HepG2 (cell line): ENCODE measurements at regions not wholly inside any gene's neighbourhood (a gene's known extent, or its start where the extent isn't known, plus 50 kb on each side); places are given as distances from the start of the nearest gene placed in this dataset.

Source experiments
- CBX5 ChIP-seq: sonication (generic); formaldehyde crosslinking; IDR thresholded peaks from 2 replicates; pipeline ENCODE4 v1.4.0; 2020; ENCODE audit warnings: missing genetic modification reagents, borderline replicate concordance
- EP300 ChIP-seq, 3 experiments: sonication (generic) in 1 of 3; formaldehyde crosslinking in 1 of 3; IDR thresholded peaks; 2 replicates each; pipeline versions ENCODE4 v1.5.1 to v1.6.1; 2011 to 2020; ENCODE audit warnings: low read depth in 2 of 3, low read length in 2 of 3, borderline replicate concordance in 1 of 3, improper control_type of control experiment in 1 of 3, mild to moderate bottlenecking in 1 of 3, missing genetic modification reagents in 1 of 3, moderate library complexity in 1 of 3
- JUNB ChIP-seq: sonication (generic); formaldehyde crosslinking; IDR thresholded peaks from 2 replicates; pipeline ENCODE4 v1.8.0; 2022; ENCODE audit warnings: missing genetic modification reagents, mild to moderate bottlenecking, borderline replicate concordance
- NR2F2 ChIP-seq: IDR thresholded peaks from 2 replicates; pipeline ENCODE4 v1.6.1; 2012; ENCODE audit warnings: low read depth, inconsistent platforms, borderline replicate concordance
- ZBTB38 ChIP-seq: sonication (generic); formaldehyde crosslinking; IDR thresholded peaks from 2 replicates; pipeline ENCODE4 v1.5.1; 2020; ENCODE audit warnings: mild to moderate bottlenecking, missing genetic modification reagents
- TF ChIP-seq, protein P1 (sequence below): sonication (generic); formaldehyde crosslinking; IDR thresholded peaks from 2 replicates; pipeline ENCODE4 v1.8.1; 2023; ENCODE audit warnings: mild to moderate bottlenecking, inconsistent platforms, moderate library complexity, missing genetic modification reagents, borderline replicate concordance

DNA sequence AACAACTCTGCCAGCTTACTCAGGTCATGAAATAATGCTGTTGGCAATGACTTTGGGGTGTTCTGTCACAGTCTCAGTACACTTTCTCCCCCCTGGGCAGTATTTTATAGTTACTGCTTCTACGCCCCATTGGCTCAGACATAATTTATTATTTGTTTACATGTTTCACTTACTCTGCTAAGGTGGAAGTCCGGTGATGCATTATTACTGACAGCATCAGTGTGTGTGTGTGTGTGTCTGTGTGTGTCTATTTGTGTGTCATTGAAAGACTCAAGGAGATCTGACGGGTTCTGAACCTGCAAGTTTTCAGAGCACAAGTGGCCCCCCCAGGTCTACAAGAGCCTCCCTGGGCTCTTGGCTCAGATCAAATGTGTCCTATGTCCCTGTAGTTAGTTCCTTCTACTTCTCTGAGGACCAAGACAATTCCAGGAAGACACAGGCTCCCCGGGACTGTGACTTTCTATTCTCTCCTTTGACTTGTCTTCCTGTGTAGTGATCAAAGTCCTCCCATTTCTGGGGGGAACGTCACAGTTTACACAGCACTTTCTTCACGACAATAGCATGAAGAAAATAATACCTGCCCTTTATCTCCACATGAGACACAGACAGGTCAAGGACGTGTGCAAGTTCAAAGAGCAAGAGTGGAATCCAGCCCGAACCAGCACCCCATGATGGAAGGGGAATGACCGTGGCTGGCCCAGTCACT lies 283.7 kb upstream of the GATB start:
- TF ChIP-seq EP300 (IDR thresholded peaks at IDR 0.05; ENCODE audit: low read depth in 2 of 2, low read length in 2 of 2) (no peak), EP300 (CRISPR knock-in tag; IDR thresholded peaks at IDR 0.05; ENCODE audit: borderline replicate concordance) (no peak), CBX5 (CRISPR knock-in tag) (no peak), JUNB (no peak), NR2F2 (no peak), ZBTB38 (CRISPR knock-in tag) (no peak)
- TF ChIP-seq, protein P1, sequence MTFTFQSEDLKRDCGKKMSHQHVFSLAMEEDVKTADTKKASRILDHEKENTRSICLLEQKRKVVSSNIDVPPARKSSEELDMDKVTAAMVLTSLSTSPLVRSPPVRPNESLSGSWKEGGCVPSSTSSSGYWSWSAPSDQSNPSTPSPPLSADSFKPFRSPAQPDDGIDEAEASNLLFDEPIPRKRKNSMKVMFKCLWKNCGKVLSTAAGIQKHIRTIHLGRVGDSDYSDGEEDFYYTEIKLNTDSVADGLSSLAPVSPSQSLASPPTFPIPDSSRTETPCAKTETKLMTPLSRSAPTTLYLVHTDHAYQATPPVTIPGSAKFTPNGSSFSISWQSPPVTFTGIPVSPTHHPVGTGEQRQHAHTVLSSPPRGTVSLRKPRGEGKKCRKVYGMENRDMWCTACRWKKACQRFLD (CRISPR knock-in tag), result no peak
